WTC11 (cell line): ENCODE measurements at regions not wholly inside any gene's neighbourhood (a gene's known extent, or its start where the extent isn't known, plus 50 kb on each side); places are given as distances from the start of the nearest gene placed in this dataset.

Experiments used
- ATAC-seq: fragments of 200-7000 bp; cut with Tn5 transposase; 2 replicates; pipeline ENCODE4 v1.10.0; 2021; ENCODE audit warnings: mild to moderate bottlenecking, moderate library complexity
- CTCF ChIA-PET: fragments of 300-600 bp; sonication (Branson Sonifier 250); formaldehyde crosslinking; loops from one replicate; lab custom pipeline; 2021; ENCODE audit warnings: antibody characterized with exemption; lab: Charles Lee
- POLR2A ChIA-PET: fragments of 350-600 bp; sonication (Branson Sonifier 250); formaldehyde crosslinking; loops from one replicate; lab custom pipeline; 2021; ENCODE audit warnings: antibody characterized with exemption; lab: Charles Lee
- DNase-seq: peaks from one replicate; pipeline ENCODE4 v3.0.0; 2021; ENCODE audit warnings: low spot score
- H3K27ac Mint-ChIP-seq: 2 replicates; pipeline ENCODE4 v1.8.0; 2021; ENCODE audit warnings: mixed read lengths
- H3K27me3 Mint-ChIP-seq: 2 replicates; pipeline ENCODE4 v1.8.0; 2021; ENCODE audit warnings: low read depth, mild to moderate bottlenecking, moderate library complexity, mixed read lengths
- H3K36me3 Mint-ChIP-seq: 2 replicates; pipeline ENCODE4 v1.8.0; 2021; ENCODE audit warnings: mixed read lengths
- H3K4me1 Mint-ChIP-seq: 2 replicates; pipeline ENCODE4 v1.8.0; 2022; ENCODE audit warnings: mixed read lengths
- H3K4me3 Mint-ChIP-seq: 2 replicates; pipeline ENCODE4 v1.8.0; 2021; ENCODE audit warnings: mild to moderate bottlenecking, moderate library complexity, mixed read lengths
- H3K9me3 Mint-ChIP-seq: 2 replicates; pipeline ENCODE4 v1.8.0; 2021; ENCODE audit warnings: mixed read lengths
- ATF6 ChIP-seq: sonication (generic); formaldehyde crosslinking; IDR thresholded peaks from 2 replicates; pipeline ENCODE4 v1.8.1; 2023; ENCODE audit warnings: mild to moderate bottlenecking, missing genetic modification reagents
- CDX4 ChIP-seq: fragments of 250-450 bp; sonication (Bioruptor Pico); IDR thresholded peaks from 2 replicates; pipeline ENCODE4 v1.9.0; 2021; ENCODE audit warnings: moderate library complexity, mild to moderate bottlenecking, inconsistent platforms, borderline replicate concordance
- CREB1 ChIP-seq: sonication (generic); formaldehyde crosslinking; IDR thresholded peaks from 2 replicates; pipeline ENCODE4 v1.8.0; 2023; ENCODE audit warnings: mild to moderate bottlenecking, missing genetic modification reagents
- CREM ChIP-seq: sonication (generic); formaldehyde crosslinking; IDR thresholded peaks from 2 replicates; pipeline ENCODE4 v1.8.1; 2022; ENCODE audit warnings: mild to moderate bottlenecking, missing genetic modification reagents, moderate library complexity
- ERG ChIP-seq: fragments of 250-450 bp; sonication (Bioruptor Pico); IDR thresholded peaks from 2 replicates; pipeline ENCODE4 v1.8.0; 2021; ENCODE audit warnings: mild to moderate bottlenecking
- ESRRA ChIP-seq: sonication (generic); formaldehyde crosslinking; IDR thresholded peaks from 2 replicates; pipeline ENCODE4 v1.8.1; 2022; ENCODE audit warnings: mild to moderate bottlenecking, missing genetic modification reagents, borderline replicate concordance
- FOXP1 ChIP-seq: sonication (generic); formaldehyde crosslinking; IDR thresholded peaks from 2 replicates; pipeline ENCODE4 v1.8.0; 2022; ENCODE audit warnings: missing genetic modification reagents, mild to moderate bottlenecking, moderate library complexity, borderline replicate concordance
- GTF2I ChIP-seq: fragments of 250-450 bp; sonication (Bioruptor Pico); conservative IDR thresholded peaks from 2 replicates; pipeline ENCODE4 v1.4.0; 2021; ENCODE audit warnings: mild to moderate bottlenecking
- KAT7 ChIP-seq: sonication (generic); formaldehyde crosslinking; IDR thresholded peaks from 2 replicates; pipeline ENCODE4 v1.8.1; 2023; ENCODE audit warnings: missing genetic modification reagents, mild to moderate bottlenecking, borderline replicate concordance
- MYBL2 ChIP-seq: sonication (generic); formaldehyde crosslinking; IDR thresholded peaks from 2 replicates; pipeline ENCODE4 v1.8.1; 2023; ENCODE audit warnings: mild to moderate bottlenecking, moderate library complexity, missing genetic modification reagents
- NFATC4 ChIP-seq: fragments of 250-450 bp; sonication (Bioruptor Pico); IDR thresholded peaks from 2 replicates; pipeline ENCODE4 v1.9.0; 2021; ENCODE audit warnings: mild to moderate bottlenecking
- PRDM15 ChIP-seq: sonication (generic); formaldehyde crosslinking; IDR thresholded peaks from 2 replicates; pipeline ENCODE4 v1.8.0; 2022; ENCODE audit warnings: missing genetic modification reagents
- PREB ChIP-seq: sonication (generic); formaldehyde crosslinking; IDR thresholded peaks from 2 replicates; pipeline ENCODE4 v1.8.1; 2022; ENCODE audit warnings: mild to moderate bottlenecking, missing genetic modification reagents, moderate library complexity, borderline replicate concordance
- PRRX2 ChIP-seq: fragments of 250-450 bp; sonication (Bioruptor Pico); IDR thresholded peaks from 2 replicates; pipeline ENCODE4 v1.8.0; 2021; ENCODE audit warnings: mild to moderate bottlenecking
- SOX15 ChIP-seq: fragments of 250-450 bp; sonication (Bioruptor Pico); IDR thresholded peaks from 2 replicates; pipeline ENCODE4 v1.9.0; 2021; ENCODE audit warnings: mild to moderate bottlenecking
- SP1 ChIP-seq: sonication (generic); formaldehyde crosslinking; conservative IDR thresholded peaks from 2 replicates; pipeline ENCODE4 v1.8.1; 2022; ENCODE audit warnings: missing genetic modification reagents
- TEAD1 ChIP-seq: sonication (generic); formaldehyde crosslinking; IDR thresholded peaks from 2 replicates; pipeline ENCODE4 v1.8.0; 2022; ENCODE audit warnings: mild to moderate bottlenecking, missing genetic modification reagents
- TEAD4 ChIP-seq: sonication (generic); formaldehyde crosslinking; IDR thresholded peaks from 2 replicates; pipeline ENCODE4 v1.8.0; 2022; ENCODE audit warnings: mild to moderate bottlenecking, missing genetic modification reagents
- TP53 ChIP-seq: sonication (generic); formaldehyde crosslinking; IDR thresholded peaks from 2 replicates; pipeline ENCODE4 v1.8.1; 2023; ENCODE audit warnings: mild to moderate bottlenecking, missing genetic modification reagents
- USF1 ChIP-seq: sonication (generic); formaldehyde crosslinking; IDR thresholded peaks from 2 replicates; pipeline ENCODE4 v1.8.0; 2022; ENCODE audit warnings: mild to moderate bottlenecking, missing genetic modification reagents
- USF2 ChIP-seq: sonication (generic); formaldehyde crosslinking; IDR thresholded peaks from 2 replicates; pipeline ENCODE4 v1.8.1; 2023; ENCODE audit warnings: mild to moderate bottlenecking, missing genetic modification reagents, moderate library complexity
- ZNF396 ChIP-seq: fragments of 250-450 bp; sonication (Bioruptor Pico); IDR thresholded peaks from 2 replicates; pipeline ENCODE4 v1.8.0; 2021; ENCODE audit warnings: mild to moderate bottlenecking, moderate library complexity, borderline replicate concordance
- ZNF416 ChIP-seq: fragments of 250-450 bp; sonication (Bioruptor Pico); IDR thresholded peaks from 2 replicates; pipeline ENCODE4 v1.9.0; 2021; ENCODE audit warnings: mild to moderate bottlenecking, inconsistent platforms
- ZNF425 ChIP-seq: fragments of 250-450 bp; sonication (Bioruptor Pico); conservative IDR thresholded peaks from 2 replicates; pipeline ENCODE4 v1.9.0; 2021; ENCODE audit warnings: mild to moderate bottlenecking

GRCh38 chr3:76958274-76958673 is 81.6 kb upstream of the ROBO2 start:
- H3K4me3 Mint-ChIP-seq, result no peak overlapping the region
- no peaks in the 10 kb centered on the region for H3K27me3 Mint-ChIP-seq
- no peak overlapping the region for H3K27ac Mint-ChIP-seq
- H3K9me3 Mint-ChIP-seq, result no peaks in the 10 kb centered on the region
- no peak for ATAC-seq
- no peak for DNase-seq
- peaks cover 10% of the 10 kb centered on the region for H3K4me1 Mint-ChIP-seq
- TF ChIP-seq KAT7 (no peak), CREM (CRISPR knock-in tag) (no peak), CDX4 (CRISPR knock-in tag) (no peak), PRDM15 (CRISPR knock-in tag) (no peak), PRRX2 (CRISPR knock-in tag) (no peak), GTF2I (CRISPR knock-in tag) (no peak), MYBL2 (CRISPR knock-in tag) (no peak), ZNF425 (CRISPR knock-in tag) (no peak), NFATC4 (CRISPR knock-in tag) (no peak), ATF6 (no peak), SP1 (CRISPR knock-in tag) (no peak)
- TF ChIP-seq, all 79 proteins: peak for 0
- ChIA-PET POLR2A (no interaction called here), CTCF (no interaction called here)
- no peaks in the 10 kb centered on the region for H3K36me3 Mint-ChIP-seq

- ChIA-PET CTCF (no interaction called here), POLR2A (no interaction called here)
- no peaks in the 10 kb centered on the region for H3K27me3 Mint-ChIP-seq
- H3K4me1 Mint-ChIP-seq, result peaks cover 10% of the 10 kb centered on the region
- no peaks in the 10 kb centered on the region for H3K36me3 Mint-ChIP-seq
- no peaks in the 10 kb centered on the region for H3K9me3 Mint-ChIP-seq
- no peak overlapping the region for H3K4me3 Mint-ChIP-seq
- no peak overlapping the region for H3K27ac Mint-ChIP-seq
- DNase-seq, result no peak
- ATAC-seq, result no peak
- TF ChIP-seq MYBL2 (CRISPR knock-in tag) (no peak), SOX15 (no peak), PREB (CRISPR knock-in tag) (no peak), USF1 (no peak), FOXP1 (CRISPR knock-in tag) (no peak), ESRRA (CRISPR knock-in tag) (no peak), TEAD1 (CRISPR knock-in tag) (no peak), ERG (CRISPR knock-in tag) (no peak), TP53 (CRISPR knock-in tag) (no peak), ZNF396 (no peak), ZNF416 (CRISPR knock-in tag) (no peak), TEAD4 (CRISPR knock-in tag) (no peak), CREB1 (CRISPR knock-in tag) (no peak), USF2 (CRISPR knock-in tag) (no peak)
Measured at GRCh38 chr3:76958861-76959260, 81.0 kb upstream of the ROBO2 start.
